GM12891 (cell line): ENCODE measurements at regions not wholly inside any gene's neighbourhood (a gene's known extent, or its start where the extent isn't known, plus 50 kb on each side); places are given as distances from the start of the nearest gene placed in this dataset.

Experiments used
- POLR2A ChIP-seq: IDR thresholded peaks from 2 replicates; pipeline ENCODE4 v1.6.1; 2011; ENCODE audit warnings: low read depth, low read length, control low read depth
- TAF1 ChIP-seq: IDR thresholded peaks from 2 replicates; pipeline ENCODE4 v1.6.1; 2011; ENCODE audit warnings: low read depth, low read length, control low read depth

DNA sequence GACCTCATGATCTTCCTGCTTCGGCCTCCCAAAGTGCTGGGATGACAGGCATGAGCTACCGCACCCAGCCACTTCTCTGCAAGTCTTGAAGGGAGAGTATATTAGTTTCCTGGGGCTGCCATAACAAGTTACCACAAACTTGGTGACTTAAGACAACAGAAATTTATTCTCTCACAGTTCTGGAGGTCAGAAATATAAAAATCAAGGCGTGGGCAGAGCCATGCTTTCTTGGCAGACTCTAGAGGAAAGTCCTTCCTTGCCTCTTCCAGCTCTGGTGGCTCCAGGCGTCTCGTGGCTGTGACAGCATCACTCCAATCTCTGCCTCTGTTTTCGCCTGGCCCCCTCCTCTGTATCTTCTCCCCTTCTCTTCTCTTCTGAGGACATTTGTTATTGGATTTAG is 110.2 kb upstream of the NAV2 start:
- TF ChIP-seq POLR2A (no peak), TAF1 (no peak)
